ENCODE measurements at regions not wholly inside any gene's neighbourhood (a gene's known extent, or its start where the extent isn't known, plus 50 kb on each side); places are given as distances from the start of the nearest gene placed in this dataset.
"Not testable (repeated sequence)": the region's sequence is repeated elsewhere in the genome, so short reads cannot be mapped to it uniquely, and the experiment has no call there.

DNA sequence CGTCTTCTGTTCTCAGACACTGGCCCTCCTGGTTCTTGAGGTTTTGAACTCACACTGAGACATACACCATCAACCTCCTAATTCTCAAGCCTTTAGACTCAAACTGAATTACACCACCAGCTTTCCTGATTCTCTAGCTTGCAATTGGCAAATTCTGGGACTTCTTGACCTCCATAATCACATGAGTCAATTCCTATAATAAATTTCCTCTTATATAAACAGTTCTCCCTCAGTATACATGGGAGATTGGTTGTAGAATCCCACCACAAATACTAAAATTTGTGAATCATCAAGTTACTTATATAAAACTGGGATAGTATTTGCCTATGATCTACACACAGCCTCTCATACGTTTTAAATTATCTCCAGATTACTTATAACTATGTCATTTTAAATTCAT, 162.2 kb downstream of the DIO2 start:
- no peak for DNase-seq (ENCODE audit: extremely low read depth, low read depth)
- TF ChIP-seq, protein P1, sequence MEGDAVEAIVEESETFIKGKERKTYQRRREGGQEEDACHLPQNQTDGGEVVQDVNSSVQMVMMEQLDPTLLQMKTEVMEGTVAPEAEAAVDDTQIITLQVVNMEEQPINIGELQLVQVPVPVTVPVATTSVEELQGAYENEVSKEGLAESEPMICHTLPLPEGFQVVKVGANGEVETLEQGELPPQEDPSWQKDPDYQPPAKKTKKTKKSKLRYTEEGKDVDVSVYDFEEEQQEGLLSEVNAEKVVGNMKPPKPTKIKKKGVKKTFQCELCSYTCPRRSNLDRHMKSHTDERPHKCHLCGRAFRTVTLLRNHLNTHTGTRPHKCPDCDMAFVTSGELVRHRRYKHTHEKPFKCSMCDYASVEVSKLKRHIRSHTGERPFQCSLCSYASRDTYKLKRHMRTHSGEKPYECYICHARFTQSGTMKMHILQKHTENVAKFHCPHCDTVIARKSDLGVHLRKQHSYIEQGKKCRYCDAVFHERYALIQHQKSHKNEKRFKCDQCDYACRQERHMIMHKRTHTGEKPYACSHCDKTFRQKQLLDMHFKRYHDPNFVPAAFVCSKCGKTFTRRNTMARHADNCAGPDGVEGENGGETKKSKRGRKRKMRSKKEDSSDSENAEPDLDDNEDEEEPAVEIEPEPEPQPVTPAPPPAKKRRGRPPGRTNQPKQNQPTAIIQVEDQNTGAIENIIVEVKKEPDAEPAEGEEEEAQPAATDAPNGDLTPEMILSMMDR (IDR thresholded peaks at IDR 0.05; ENCODE audit: low read depth, low read length, missing control alignments): no peak

DNA sequence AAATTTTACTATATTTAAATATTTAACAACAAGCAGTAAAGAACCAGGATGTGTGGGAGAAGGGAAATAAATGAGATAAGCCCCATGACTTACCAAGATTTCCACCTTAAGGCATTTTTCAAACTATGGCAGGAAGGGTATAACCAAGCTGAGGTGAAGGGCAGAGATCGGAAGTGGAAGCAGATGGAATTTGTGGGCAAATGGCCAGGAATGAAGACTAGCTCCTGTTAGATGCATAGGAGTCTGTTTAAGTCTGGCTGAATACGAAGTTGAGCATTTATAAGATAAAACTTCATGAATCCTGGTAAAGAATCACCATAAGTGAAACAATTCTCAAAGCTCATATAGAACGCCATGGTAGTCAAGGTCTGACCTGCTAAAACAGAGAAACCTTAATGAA, 163.5 kb downstream of the DIO2 start:
- no peak overlapping the region for H3K4me3 ChIP-seq (replicated peaks; ENCODE audit: low read depth, low read length)
- TF ChIP-seq, protein P1 (IDR thresholded peaks at IDR 0.05; ENCODE audit: low read depth, low read length, missing control alignments): no peak
- peak; percentile 5 for DNase-seq (ENCODE audit: extremely low read depth, low read depth)

More for the DNA sequence above, 162.2 kb downstream of the DIO2 start:
- no peak overlapping the region for H3K4me3 ChIP-seq (replicated peaks; ENCODE audit: low read depth, low read length)

DNA sequence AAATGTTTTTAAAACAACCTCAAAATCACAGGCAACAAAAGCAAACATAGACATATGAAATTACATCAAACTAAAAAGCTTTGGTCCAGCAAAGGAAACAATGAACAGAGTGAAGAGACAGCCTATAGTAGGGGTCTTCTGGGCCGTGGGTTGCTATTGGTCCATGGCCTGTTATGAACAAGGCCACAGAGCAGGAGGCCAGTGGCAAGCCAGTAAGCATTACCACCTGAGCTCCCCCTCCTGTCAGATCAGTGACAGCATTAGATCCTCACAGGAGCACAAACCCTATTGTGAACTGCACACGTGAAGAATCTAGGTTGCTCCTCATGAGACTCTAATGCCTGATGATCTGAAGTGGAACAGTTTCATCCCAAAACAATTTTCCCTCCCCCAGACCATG, 174.0 kb downstream of the DIO2 start:
- no peak for DNase-seq (ENCODE audit: extremely low read depth, low read depth)
- TF ChIP-seq, protein P1 (IDR thresholded peaks at IDR 0.05; ENCODE audit: low read depth, low read length, missing control alignments): no peak
- H3K4me3 ChIP-seq (replicated peaks; ENCODE audit: low read depth, low read length): no peak overlapping the region

DNA sequence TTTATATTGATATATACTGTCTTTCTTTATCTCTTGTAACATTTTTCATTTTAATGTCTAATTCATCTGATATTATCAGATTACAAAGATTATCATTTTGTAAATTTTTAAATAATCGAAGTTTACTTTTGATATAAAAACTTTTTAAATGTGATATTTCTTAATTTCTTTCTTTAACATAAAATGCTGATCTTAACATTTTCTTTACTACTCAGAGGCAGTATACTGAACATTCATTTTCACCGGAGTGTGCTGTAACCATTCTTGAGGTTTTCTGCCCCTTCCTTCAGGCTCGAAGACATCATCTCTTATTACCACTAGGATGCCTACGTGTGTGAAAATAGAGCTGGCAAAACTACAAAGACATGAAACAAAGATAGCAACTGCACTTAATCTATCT, 186.9 kb downstream of the DIO2 start:
- DNase-seq (ENCODE audit: extremely low read depth, low read depth): no peak
- no peak overlapping the region for H3K4me3 ChIP-seq (replicated peaks; ENCODE audit: low read depth, low read length)
- TF ChIP-seq, protein P1 (IDR thresholded peaks at IDR 0.05; ENCODE audit: low read depth, low read length, missing control alignments): no peak

DNA sequence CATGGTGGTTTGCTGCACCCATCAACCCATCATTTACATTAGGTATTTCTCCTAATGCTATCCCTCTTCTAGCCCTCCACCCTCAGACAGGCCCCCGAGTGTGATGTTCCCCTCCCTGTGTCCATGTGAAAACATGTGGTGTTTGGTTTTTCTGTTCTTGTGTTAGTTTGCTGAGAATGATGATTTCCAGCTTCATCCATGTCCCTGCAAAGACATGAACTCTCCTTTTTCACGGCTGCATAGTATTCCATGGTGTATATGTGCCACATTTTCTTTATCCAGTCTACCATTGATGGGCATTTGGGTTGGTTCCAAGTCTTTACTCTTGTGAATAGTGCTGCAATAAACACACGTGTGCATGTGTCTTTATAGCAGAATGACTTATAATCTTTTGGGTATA, 192.8 kb downstream of the DIO2 start:
- DNase-seq (ENCODE audit: extremely low read depth, low read depth); H3K4me3 ChIP-seq (replicated peaks; ENCODE audit: low read depth, low read length): not testable (repeated sequence)

DNA sequence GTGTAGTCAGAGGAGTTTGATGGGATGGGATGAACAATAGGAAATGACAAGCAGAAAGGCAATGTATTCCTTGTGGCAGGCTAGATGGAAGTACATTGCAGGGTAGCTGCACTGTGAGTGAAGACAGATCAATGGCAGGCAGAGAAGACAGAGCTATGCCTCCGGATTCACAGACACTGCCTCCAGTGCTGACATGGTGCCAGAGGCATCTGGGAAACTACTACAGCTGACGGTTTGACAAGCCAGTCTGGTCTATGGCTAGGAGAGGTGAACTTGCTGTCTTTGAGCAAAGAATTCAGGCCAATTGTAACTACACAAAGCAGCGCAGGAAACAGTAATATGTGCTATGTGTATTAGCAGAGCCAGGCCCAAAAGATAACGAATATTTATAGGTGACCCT, 193.5 kb downstream of the DIO2 start:
- no peak overlapping the region for H3K4me3 ChIP-seq (replicated peaks; ENCODE audit: low read depth, low read length)
- TF ChIP-seq, protein P1 (IDR thresholded peaks at IDR 0.05; ENCODE audit: low read depth, low read length, missing control alignments): no peak
- no peak for DNase-seq (ENCODE audit: extremely low read depth, low read depth)

DNA sequence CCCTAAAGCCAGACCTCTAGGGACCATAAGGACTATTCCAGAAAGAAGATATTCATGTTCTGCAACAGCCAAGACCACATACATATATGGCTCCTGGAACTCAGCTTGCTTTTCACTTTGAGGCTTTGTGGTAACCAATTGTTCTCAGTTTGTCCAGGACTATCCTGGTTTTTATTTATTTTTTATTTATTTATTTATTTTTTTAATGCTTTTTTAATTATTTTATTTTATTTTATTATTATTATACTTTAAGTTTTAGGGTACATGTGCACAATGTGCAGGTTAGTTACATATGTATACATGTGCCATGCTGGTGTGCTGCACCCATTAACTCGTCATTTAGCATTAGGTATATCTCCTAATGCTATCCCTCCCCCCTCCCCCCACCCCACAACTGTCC, 201.1 kb downstream of the DIO2 start:
- not testable (repeated sequence) for H3K4me3 ChIP-seq (replicated peaks; ENCODE audit: low read depth, low read length); DNase-seq (ENCODE audit: extremely low read depth, low read depth)

DNA sequence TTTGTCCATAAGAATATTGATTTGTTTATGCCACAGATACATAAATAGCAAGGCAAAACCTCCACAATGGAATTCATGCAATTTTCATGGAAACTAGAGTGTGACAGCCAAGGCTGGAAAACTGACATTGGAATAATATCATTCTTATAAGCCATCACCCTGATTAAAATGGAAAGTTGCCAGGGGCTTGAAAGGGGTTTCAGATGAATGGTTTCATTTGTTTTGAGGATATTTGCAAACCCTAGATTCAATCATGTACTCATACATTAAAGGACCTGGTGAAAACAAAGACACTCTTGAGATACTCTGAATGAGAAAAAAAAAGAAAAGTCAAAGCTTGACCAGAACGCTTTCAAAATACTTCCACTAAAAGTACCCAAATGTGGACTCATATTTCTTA, 205.7 kb downstream of the DIO2 start:
- H3K4me3 ChIP-seq (replicated peaks; ENCODE audit: low read depth, low read length): no peak overlapping the region
- DNase-seq (ENCODE audit: extremely low read depth, low read depth): no peak
- TF ChIP-seq, protein P1 (IDR thresholded peaks at IDR 0.05; ENCODE audit: low read depth, low read length, missing control alignments): no peak

Data from HFF-Myc (cell line).